ENCODE measurements at regions not wholly inside any gene's neighbourhood (a gene's known extent, or its start where the extent isn't known, plus 50 kb on each side); places are given as distances from the start of the nearest gene placed in this dataset.

- H3K27me3 ChIP-seq (ENCODE audit: insufficient read depth, low read length), result no peaks in the 10 kb centered on the region
- H3K9ac ChIP-seq (ENCODE audit: low read length), result no peak overlapping the region
- no TSS peak for BruUV-seq (replicated peaks)
- no peak overlapping the region for H3K4me3 ChIP-seq (replicated peaks in 1 of 2; ENCODE audit: low read depth in 1 of 2, low read length in 2 of 2)
- H3K4me2 ChIP-seq (ENCODE audit: low read length), result no peak overlapping the region
- POLR2A ChIA-PET, result no interaction called here
- no peaks in the 10 kb centered on the region for H3K4me1 ChIP-seq (ENCODE audit: control insufficient read depth in 1 of 2, insufficient read depth in 2 of 2, low read length in 2 of 2)
- no peaks in the 10 kb centered on the region for H3K36me3 ChIP-seq (ENCODE audit: control insufficient read depth in 1 of 2, insufficient read depth in 2 of 2, low read length in 2 of 2)
- CTCF ChIA-PET, result interaction anchor here (0.5 kb wide), 1 partner anchor 249 kb away, joined by 3 read pairs; no protein-coding TSS in a partner anchor
- no peaks in the 10 kb centered on the region for H3K9me3 ChIP-seq (ENCODE audit: control insufficient read depth in 1 of 2, insufficient read depth in 1 of 2, low read depth in 1 of 2, low read length in 2 of 2)
- no peaks in the 10 kb centered on the region for H4K20me1 ChIP-seq (ENCODE audit: insufficient read depth)
- RAD21 ChIA-PET (ENCODE audit: low non-redundant PET in 1 of 2, low total read pairs in 2 of 2, uncharacterized antibody in 2 of 2, unreplicated experiment in 2 of 2), result no interaction called here
- H3K9me2 ChIP-seq (ENCODE audit: insufficient read depth), result no peaks in the 10 kb centered on the region
- H3K27ac ChIP-seq (ENCODE audit: low read depth, low read length), result no peak overlapping the region
- ATAC-seq (no peak), DNase-seq (ENCODE audit: low read depth, low spot score) (no peak)
- no peak overlapping the region for H2AFZ ChIP-seq (ENCODE audit: low read depth, low read length, poor library complexity, severe bottlenecking)
- intact Hi-C loops (cut with micrococcal nuclease), result no loop called here
- H3K79me2 ChIP-seq (ENCODE audit: insufficient read depth, low read length), result no peaks in the 10 kb centered on the region
- no peak for TF ChIP-seq TCF7L2 (IDR thresholded peaks at IDR 0.05; ENCODE audit: borderline replicate concordance, extremely low read depth, insufficient read depth, insufficient read length)
- TF ChIP-seq ZNF274 (IDR thresholded peaks at IDR 0.05; ENCODE audit: low read depth, low read length), result no peak
- TF ChIP-seq CEBPB (IDR thresholded peaks at IDR 0.05; ENCODE audit: low read depth), result no peak
- no peak for TF ChIP-seq ATF3 (IDR thresholded peaks at IDR 0.05)
- no peak for TF ChIP-seq ELF1 (IDR thresholded peaks at IDR 0.05; ENCODE audit: borderline replicate concordance, low read depth)
- TF ChIP-seq REST (IDR thresholded peaks at IDR 0.05; ENCODE audit: low read depth), result no peak
- no peak for TF ChIP-seq SIN3A (IDR thresholded peaks at IDR 0.05; ENCODE audit: low read depth)
- no peak for TF ChIP-seq SRF (IDR thresholded peaks at IDR 0.05; ENCODE audit: low read depth)
- TF ChIP-seq CTCF (IDR thresholded peaks at IDR 0.05 in 2 of 3, conservative IDR thresholded peaks at IDR 0.05 in 1 of 3; ENCODE audit: borderline replicate concordance in 1 of 3, insufficient read depth in 1 of 3, low read depth in 2 of 3, low read length in 2 of 3), result no peak
- no peak for TF ChIP-seq SP1 (IDR thresholded peaks at IDR 0.05; ENCODE audit: low read depth)
- no peak for TF ChIP-seq EZH2 (IDR thresholded peaks at IDR 0.05)
These were observed 162.1 kb upstream of the GALNTL6 start for GRCh38 chr4:171651071-171651470.
